ENCODE measurements at regions not wholly inside any gene's neighbourhood (a gene's known extent, or its start where the extent isn't known, plus 50 kb on each side); places are given as distances from the start of the nearest gene placed in this dataset.
"Not testable (repeated sequence)": the region's sequence is repeated elsewhere in the genome, so short reads cannot be mapped to it uniquely, and the experiment has no call there.

- intact Hi-C loops (cut with DNase I), result no loop called here
- ATAC-seq, result no peak
- H3K9me3 ChIP-seq, result no peaks in the 10 kb centered on the region
- H3K27ac ChIP-seq, result no peak overlapping the region
- H3K4me3 ChIP-seq, result no peak overlapping the region
- no peak for DNase-seq
- TF ChIP-seq POLR2A (IDR thresholded peaks at IDR 0.05) (no peak), CTCF (IDR thresholded peaks at IDR 0.05) (no peak)
- no peaks in the 10 kb centered on the region for H3K4me1 ChIP-seq
- no peaks in the 10 kb centered on the region for H3K27me3 ChIP-seq
- H3K36me3 ChIP-seq, result no peaks in the 10 kb centered on the region
These were observed 94.4 kb downstream of the RMI1 start for GRCh38 chr9:84075004-84075403.

GRCh38 chr9:84076384-84076783, 95.8 kb downstream of the RMI1 start:
- H3K27me3 ChIP-seq, result no peaks in the 10 kb centered on the region
- H3K36me3 ChIP-seq, result no peaks in the 10 kb centered on the region
- no peak for ATAC-seq
- no peak overlapping the region for H3K4me3 ChIP-seq
- no peaks in the 10 kb centered on the region for H3K4me1 ChIP-seq
- WGBS (ENCODE audit: insufficient coverage, low coverage, low lambda C conversion rate, missing lambda C conversion rate), result 100% methylated on average over 1 of the region's 1 CpG
- intact Hi-C loops (cut with DNase I), result no loop called here
- H3K9me3 ChIP-seq, result no peaks in the 10 kb centered on the region
- no peak overlapping the region for H3K27ac ChIP-seq
- DNase-seq, result no peak
- no peak for TF ChIP-seq POLR2A (IDR thresholded peaks at IDR 0.05)
- no peak for TF ChIP-seq CTCF (IDR thresholded peaks at IDR 0.05)

GRCh38 chr9:84077816-84078215, 97.2 kb downstream of the RMI1 start:
- H3K4me3 ChIP-seq; H3K27me3 ChIP-seq; H3K36me3 ChIP-seq; DNase-seq; ATAC-seq; H3K27ac ChIP-seq; H3K4me1 ChIP-seq; H3K9me3 ChIP-seq; intact Hi-C loops (cut with DNase I): not testable (repeated sequence)
- WGBS (ENCODE audit: insufficient coverage, low coverage, low lambda C conversion rate, missing lambda C conversion rate), result 33% methylated on average over 1 of the region's 1 CpG

GRCh38 chr9:84079994-84080393, 99.4 kb downstream of the RMI1 start:
- intact Hi-C loops (cut with DNase I), result no loop called here
- Histone ChIP-seq H3K4me3 (no peak overlapping the region), H3K9me3 (no peaks in the 10 kb centered on the region), H3K27ac (no peak overlapping the region), H3K27me3 (no peaks in the 10 kb centered on the region), H3K36me3 (no peaks in the 10 kb centered on the region), H3K4me1 (no peaks in the 10 kb centered on the region)
- TF ChIP-seq CTCF (IDR thresholded peaks at IDR 0.05), result no peak
- no peak for TF ChIP-seq POLR2A (IDR thresholded peaks at IDR 0.05)
- WGBS (ENCODE audit: insufficient coverage, low coverage, low lambda C conversion rate, missing lambda C conversion rate), result 34% methylated on average over 4 of the region's 4 CpGs
- DNase-seq, result no peak
- ATAC-seq, result no peak

- peak in 1 of 4 donors; percentile 25 for ATAC-seq
- Histone ChIP-seq H3K9me3 (no peaks in the 10 kb centered on the region), H3K27me3 (no peaks in the 10 kb centered on the region), H3K4me3 (no peak overlapping the region), H3K36me3 (no peaks in the 10 kb centered on the region), H3K4me1 (no peaks in the 10 kb centered on the region), H3K27ac (no peak overlapping the region)
- intact Hi-C loops (cut with DNase I), result no loop called here
- 5% methylated on average over 22 of the region's 29 CpGs for WGBS (ENCODE audit: insufficient coverage, low coverage, low lambda C conversion rate, missing lambda C conversion rate)
- TF ChIP-seq POLR2A (IDR thresholded peaks at IDR 0.05) (no peak), CTCF (IDR thresholded peaks at IDR 0.05) (no peak)
- no peak for DNase-seq
These were observed 121.5 kb downstream of the RMI1 start for GRCh38 chr9:84101964-84102632.
